Neural cell (in vitro differentiated cells): ENCODE measurements at regions not wholly inside any gene's neighbourhood (a gene's known extent, or its start where the extent isn't known, plus 50 kb on each side); places are given as distances from the start of the nearest gene placed in this dataset.

Experiments used
- CTCF ChIP-seq: fragments of 450-650 bp; IDR thresholded peaks from 2 replicates; pipeline ENCODE4 v1.5.1; 2014; ENCODE audit warnings: antibody characterized with exemption, mild to moderate bottlenecking, moderate library complexity; ENCODE audit not compliant: poor library complexity, severe bottlenecking
- MXI1 ChIP-seq: fragments of 450-650 bp; conservative IDR thresholded peaks from 2 replicates; pipeline ENCODE4 v1.6.1; 2014; ENCODE audit warnings: antibody characterized with exemption, mild to moderate bottlenecking; ENCODE audit not compliant: poor library complexity, severe bottlenecking
- POLR2AphosphoS5 ChIP-seq: IDR thresholded peaks from 2 replicates; pipeline ENCODE4 v1.6.1; 2012
- RAD21 ChIP-seq: fragments of 450-650 bp; conservative IDR thresholded peaks from 2 replicates; pipeline ENCODE4 v1.6.1; 2014; ENCODE audit warnings: antibody characterized with exemption, mild to moderate bottlenecking, moderate library complexity

GRCh38 chr5:173668245-173668800 is 51.9 kb upstream of the BOD1 start:
- TF ChIP-seq CTCF (no peak), POLR2AphosphoS5 (no peak), MXI1 (no peak), RAD21 (no peak)
